ENCODE measurements at regions not wholly inside any gene's neighbourhood (a gene's known extent, or its start where the extent isn't known, plus 50 kb on each side); places are given as distances from the start of the nearest gene placed in this dataset.
"Not testable (repeated sequence)": the region's sequence is repeated elsewhere in the genome, so short reads cannot be mapped to it uniquely, and the experiment has no call there.

GRCh38 chr3:20608054-20608738, 422.2 kb upstream of the SGO1 start:
- ATAC-seq: no peak

DNA sequence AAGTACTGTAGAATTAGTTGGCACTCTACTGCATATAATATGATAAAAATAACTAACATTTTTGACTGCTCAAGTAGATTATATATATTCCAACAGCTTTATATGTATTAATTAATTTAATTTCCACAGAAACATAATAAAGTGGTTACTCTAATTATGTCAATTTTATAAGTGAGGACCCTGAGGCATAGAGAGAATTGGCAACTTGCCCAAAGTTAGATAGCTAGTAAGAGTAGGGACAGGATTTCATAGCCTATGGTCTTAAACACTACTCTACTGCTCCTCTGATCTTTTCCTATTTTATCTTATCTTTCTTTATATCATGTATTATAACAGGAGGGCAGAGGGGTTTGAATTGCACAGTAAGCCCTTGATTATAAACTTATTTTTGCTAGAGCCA, 418.7 kb upstream of the SGO1 start:
- ATAC-seq: no peak

DNA sequence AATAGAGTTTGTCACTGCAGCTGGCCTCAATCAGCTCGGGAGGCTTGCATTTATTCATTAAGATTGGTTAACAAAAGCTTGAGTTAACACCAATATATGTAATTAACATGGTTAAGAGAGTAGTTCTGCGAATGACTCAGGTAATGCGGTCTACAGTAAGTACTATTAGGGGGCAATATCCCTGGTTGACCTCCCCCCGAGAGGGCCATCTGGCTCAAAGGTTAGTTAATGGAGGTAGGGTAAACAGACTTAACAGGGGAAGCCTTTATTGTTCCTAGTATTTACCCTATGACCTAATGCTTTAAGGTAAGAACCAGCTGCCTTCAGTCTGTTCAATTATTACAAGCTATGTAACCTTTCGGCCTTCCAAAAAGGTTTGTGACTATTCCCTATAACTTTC, 403.3 kb upstream of the SGO1 start:
- ATAC-seq: no peak

- ATAC-seq: no peak
Measured at GRCh38 chr3:20588781-20589180, 402.8 kb upstream of the SGO1 start.

DNA sequence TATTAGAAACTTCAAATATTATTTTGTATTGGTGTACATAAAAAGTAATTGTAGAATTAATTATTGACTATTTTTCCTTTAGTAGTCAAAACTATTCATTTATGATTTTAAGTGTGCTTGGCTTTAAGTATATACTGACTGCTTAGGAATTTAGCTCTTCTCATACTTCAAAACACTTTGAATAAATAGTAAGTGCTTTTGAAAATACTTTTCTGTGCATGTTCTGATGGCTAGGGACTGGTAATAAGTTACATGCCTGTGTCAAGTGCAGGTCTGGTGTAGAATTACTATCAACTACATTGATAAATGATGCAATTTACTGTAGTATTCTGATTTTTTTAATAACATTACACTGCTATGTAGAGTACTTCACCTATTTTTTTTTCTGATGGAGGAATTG, 397.6 kb upstream of the SGO1 start:
- ATAC-seq: no peak

GRCh38 chr3:20576228-20576627, 390.2 kb upstream of the SGO1 start:
- no peak for ATAC-seq

DNA sequence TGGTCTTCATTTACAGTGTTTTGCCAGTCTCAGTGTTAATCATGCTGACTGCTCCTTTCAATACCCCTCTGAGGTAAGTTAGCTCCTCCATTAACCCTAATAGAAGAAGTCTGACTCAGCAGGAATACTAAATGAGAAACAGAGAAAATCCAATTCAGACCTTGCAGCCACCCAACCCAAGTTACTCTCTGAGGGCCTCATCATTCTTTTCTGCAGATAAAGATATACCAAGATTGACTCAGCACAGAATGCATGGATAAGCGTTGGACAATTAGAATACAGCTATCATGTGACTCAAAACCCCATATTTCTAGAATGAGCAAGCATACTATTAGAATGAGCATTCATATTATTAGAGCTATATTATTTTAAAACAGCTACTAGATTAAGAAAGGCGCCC, 389.1 kb upstream of the SGO1 start:
- ATAC-seq: no peak

GRCh38 chr3:20574746-20575145, 388.7 kb upstream of the SGO1 start:
- no peak for ATAC-seq

DNA sequence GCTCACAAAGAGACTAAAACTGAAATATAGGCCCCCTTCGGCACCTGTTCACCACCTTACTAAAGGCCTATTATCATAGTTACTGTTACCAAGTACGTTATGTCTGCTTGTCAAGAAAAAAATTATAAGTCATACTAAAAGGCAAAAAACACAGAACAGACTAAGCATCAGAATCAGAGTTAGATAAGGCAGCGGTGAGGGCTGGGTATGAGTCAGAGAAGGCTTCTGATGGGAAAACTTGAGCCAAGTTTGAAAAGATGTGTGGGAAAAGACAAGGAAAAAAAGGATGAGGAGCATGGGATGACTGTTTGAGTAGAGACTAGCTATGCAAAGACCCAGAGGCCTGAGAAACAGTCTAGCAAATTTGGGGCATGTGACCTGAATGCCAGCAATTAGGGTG, 387.2 kb upstream of the SGO1 start:
- ATAC-seq: no peak

GRCh38 chr3:20572473-20572872, 386.5 kb upstream of the SGO1 start:
- ATAC-seq: no peak

DNA sequence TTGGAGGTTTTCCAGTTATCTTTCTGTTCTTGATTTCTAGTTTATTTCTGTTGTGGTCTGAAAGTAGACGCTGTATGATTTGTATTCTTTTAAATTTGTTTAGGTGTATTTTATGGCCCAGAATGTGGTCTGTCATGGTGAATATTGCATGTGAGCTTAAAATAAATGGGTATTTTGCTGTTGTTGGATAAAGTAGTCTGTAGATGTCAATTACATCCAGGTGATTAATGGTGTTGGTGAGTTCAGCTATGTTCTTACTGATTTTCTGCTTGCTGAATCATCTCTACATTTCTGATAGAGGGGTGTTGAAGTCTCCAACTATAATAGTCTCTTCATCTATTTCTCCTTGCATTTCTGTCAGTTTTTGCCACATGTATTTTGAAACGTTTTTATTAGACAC, 383.3 kb upstream of the SGO1 start:
- ATAC-seq: no peak

DNA sequence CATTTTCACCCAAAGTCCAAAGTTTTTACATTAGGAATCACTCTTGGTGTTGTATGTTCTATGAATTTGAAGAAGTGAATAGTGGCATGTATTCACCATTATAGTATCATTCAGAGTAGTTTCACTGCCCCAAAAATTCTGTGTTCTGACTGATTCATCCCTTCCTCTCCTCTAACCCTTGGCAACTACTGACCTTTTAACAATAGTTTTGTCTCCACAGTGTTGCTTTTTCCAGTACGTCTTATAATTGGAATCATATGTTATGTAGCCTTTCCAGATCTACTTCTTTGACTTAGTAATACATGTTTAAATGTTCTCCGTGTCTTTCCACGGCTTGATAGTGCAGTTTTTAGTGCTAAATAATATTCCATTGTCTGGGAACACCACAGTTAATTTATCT, 379.0 kb upstream of the SGO1 start:
- ATAC-seq: no peak

- no peak for ATAC-seq
Measured at GRCh38 chr3:20563985-20564384, 378.0 kb upstream of the SGO1 start.

- ATAC-seq: no peak
Measured at GRCh38 chr3:20563251-20563650, 377.2 kb upstream of the SGO1 start.

DNA sequence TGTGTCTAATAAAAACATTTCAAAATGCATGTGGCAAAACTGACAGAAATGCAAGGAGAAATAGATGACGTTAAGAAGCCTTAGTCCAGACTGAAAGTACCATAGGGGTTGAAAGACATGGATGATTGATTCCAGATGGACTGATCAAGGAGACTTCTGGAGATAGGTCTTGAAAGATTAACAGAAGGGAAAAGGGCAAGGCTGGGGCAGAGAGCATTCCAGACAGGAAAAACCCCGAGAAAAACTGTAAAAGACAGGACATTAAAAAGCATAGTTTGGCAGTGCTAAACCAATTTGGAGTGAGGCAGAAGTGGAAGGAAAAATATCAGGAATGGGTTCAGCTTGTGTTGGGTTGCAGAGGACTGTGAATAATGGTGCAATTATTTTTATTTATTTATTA, 375.2 kb upstream of the SGO1 start:
- no peak for ATAC-seq

- ATAC-seq: not testable (repeated sequence)
Measured at GRCh38 chr3:20560446-20560845, 374.4 kb upstream of the SGO1 start.

- no peak for ATAC-seq
Measured at GRCh38 chr3:20558161-20558560, 372.2 kb upstream of the SGO1 start.

DNA sequence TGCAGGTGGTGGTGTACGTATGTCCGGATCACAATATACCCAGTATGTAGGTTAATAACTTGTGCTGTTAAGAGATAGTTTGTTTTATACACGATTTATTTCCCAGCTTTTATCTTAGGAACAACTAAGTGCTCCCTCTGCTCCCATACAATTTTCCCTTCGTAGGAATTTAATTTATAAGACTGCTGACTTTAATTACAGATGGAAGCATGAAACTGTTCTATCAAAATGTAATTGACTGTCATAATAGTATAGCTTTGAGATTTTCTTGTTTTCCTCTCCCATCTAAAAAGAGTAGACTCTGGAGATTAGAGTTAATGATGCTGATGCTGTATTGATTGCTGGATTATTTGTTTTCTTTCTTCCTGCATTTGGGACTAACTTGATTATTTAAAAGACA, 370.7 kb upstream of the SGO1 start:
- ATAC-seq: no peak

- no peak for ATAC-seq
Measured at GRCh38 chr3:20552605-20553275, 366.7 kb upstream of the SGO1 start.

- ATAC-seq: not testable (repeated sequence)
Measured at GRCh38 chr3:20547361-20548269, 361.6 kb upstream of the SGO1 start.

DNA sequence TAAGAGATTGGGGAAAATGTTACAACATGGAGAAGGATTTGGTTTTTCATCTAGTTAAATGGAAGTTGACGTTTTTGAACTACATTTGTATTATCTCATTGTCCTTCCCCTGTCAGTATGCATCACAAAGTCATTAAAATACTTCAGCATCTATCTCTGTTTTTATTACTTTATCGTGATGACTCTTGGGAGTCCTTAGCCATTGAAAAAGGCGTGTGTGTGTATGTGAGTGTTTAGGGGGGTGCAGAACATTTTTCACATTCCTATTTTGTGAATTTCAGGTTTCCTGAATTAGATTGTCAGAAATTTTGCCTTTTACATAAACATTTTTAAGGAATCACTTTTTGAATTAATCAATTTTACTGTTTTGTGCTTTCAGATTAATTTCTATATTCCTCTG, 360.6 kb upstream of the SGO1 start:
- ATAC-seq: no peak

DNA sequence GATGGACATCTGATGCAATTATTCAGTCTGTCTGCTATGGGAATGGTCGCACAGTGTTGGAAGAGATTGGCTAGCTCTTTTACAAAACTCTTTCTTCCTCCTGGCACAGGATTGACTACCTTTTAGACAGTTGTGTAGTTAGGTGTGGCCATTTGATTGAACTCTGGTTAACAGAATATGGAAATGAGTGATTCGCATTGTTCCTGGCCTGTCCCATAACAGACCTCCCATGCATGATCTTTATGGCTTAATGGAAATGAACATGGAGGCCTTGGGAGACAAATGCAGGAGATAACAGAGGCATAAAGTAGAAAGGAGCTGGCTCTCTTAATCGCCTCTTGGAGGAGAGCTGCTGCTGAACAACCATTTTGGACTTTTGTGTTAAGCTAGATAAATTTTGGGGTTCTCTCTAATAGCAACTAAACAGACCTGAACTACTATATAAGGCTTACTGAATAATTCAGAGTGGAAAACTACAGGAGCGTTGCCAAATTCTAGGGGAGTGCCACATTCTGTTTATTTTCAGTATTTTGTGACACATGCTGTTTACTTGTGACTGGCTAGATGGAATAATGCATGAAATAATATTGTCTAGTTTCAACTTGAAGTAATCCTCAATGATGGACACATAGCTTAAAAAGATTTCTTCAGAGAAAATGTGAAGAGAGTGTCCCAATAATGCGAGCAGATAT, 357.7 kb upstream of the SGO1 start:
- ATAC-seq: no peak

DNA sequence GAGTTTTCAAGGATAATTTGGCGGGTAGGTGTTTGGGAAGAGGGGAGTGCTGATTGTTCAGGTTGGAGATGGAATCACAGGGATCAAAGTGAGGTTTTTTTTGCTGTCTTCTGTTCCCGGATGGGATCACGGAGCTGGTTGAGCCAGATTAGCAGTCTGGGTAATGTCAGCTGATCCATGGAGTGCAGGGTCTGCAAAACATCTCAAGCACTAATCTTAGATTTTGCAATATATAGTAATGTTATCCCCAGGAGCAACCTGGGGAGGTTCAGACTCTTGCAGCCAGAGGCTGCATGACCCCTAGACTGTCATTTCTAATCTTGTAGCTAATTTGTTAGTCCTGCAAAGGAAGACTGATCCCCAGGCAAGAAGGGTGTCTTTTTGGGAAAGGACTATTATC, 354.1 kb upstream of the SGO1 start:
- no peak for ATAC-seq

Measured in activated CD4-positive, CD25-positive, alpha-beta regulatory T cell treated with anti-CD3 and anti-CD28 coated beads, Interleukin-2, amount 50 U/mL, for 24 hours (primary cell).